ENCODE measurements at regions not wholly inside any gene's neighbourhood (a gene's known extent, or its start where the extent isn't known, plus 50 kb on each side); places are given as distances from the start of the nearest gene placed in this dataset.

DNA sequence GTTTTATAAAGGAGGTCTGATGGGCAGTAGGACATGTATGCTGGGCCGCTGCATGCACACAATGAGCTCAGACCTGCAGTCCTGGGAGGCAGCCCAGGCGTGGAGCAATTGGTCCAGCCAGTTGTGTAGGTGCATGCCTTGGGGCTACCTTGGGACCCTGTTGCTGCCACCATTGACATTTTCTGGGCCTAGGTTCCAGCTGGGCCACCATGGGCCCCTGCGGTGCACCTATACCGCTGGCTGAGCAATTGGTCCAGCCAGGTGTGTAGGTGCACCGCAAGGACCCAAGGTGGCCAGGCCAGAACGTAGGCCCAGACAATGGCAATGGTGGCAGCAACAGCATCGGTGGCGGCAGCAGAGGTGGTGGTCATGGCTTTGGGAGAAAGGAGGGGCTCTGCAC is 143.9 kb downstream of the PXDC1 start:
- no peak overlapping the region for H3K4me3 ChIP-seq
- H3K27ac ChIP-seq (ENCODE audit: low read depth): no peak overlapping the region
- DNase-seq (ENCODE audit: low spot score) (no peak), ATAC-seq (no peak)
- no peak overlapping the region for H2AFZ ChIP-seq
- no peaks in the 10 kb centered on the region for H4K20me1 ChIP-seq (replicated peaks; ENCODE audit: insufficient read depth)
- H3K36me3 ChIP-seq (ENCODE audit: insufficient read depth): no peaks in the 10 kb centered on the region
- Mint-ChIP-seq H3K36me3 (ENCODE audit: low read depth) (peaks cover 1% of the 10 kb centered on the region; the same call in 1 of the 3 replicates), H3K27ac (no peak overlapping the region), H3K27me3 (ENCODE audit: insufficient read depth, low read depth, poor library complexity) (peaks cover 10% of the 10 kb centered on the region), H3K4me3 (no peak overlapping the region), H3K4me1 (peaks cover 5% of the 10 kb centered on the region; the same call in 2 of the 3 replicates), H3K9me3 (no peaks in the 10 kb centered on the region; the same call in 2 of the 3 replicates)
- H3K9me2 ChIP-seq (ENCODE audit: insufficient read depth): no peaks in the 10 kb centered on the region
- no peaks in the 10 kb centered on the region for H3F3A ChIP-seq (replicated peaks; ENCODE audit: low read depth)
- no peaks in the 10 kb centered on the region for H3K4me1 ChIP-seq (ENCODE audit: insufficient read depth)
- H3K79me2 ChIP-seq (replicated peaks; ENCODE audit: insufficient read depth): no peaks in the 10 kb centered on the region
- no peak overlapping the region for H3K4me2 ChIP-seq
- TF ChIP-seq, protein P1, sequence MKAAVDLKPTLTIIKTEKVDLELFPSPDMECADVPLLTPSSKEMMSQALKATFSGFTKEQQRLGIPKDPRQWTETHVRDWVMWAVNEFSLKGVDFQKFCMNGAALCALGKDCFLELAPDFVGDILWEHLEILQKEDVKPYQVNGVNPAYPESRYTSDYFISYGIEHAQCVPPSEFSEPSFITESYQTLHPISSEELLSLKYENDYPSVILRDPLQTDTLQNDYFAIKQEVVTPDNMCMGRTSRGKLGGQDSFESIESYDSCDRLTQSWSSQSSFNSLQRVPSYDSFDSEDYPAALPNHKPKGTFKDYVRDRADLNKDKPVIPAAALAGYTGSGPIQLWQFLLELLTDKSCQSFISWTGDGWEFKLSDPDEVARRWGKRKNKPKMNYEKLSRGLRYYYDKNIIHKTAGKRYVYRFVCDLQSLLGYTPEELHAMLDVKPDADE (IDR thresholded peaks at IDR 0.05): no peak
- no peak for TF ChIP-seq ZNF331 (CRISPR knock-in tag; IDR thresholded peaks at IDR 0.05; ENCODE audit: low read depth)
- TF ChIP-seq JUNB (IDR thresholded peaks at IDR 0.05; ENCODE audit: unreplicated experiment): no peak
- no peak for TF ChIP-seq EZH2 (IDR thresholded peaks at IDR 0.05; ENCODE audit: low read depth, unreplicated experiment)
- TF ChIP-seq, protein P2, sequence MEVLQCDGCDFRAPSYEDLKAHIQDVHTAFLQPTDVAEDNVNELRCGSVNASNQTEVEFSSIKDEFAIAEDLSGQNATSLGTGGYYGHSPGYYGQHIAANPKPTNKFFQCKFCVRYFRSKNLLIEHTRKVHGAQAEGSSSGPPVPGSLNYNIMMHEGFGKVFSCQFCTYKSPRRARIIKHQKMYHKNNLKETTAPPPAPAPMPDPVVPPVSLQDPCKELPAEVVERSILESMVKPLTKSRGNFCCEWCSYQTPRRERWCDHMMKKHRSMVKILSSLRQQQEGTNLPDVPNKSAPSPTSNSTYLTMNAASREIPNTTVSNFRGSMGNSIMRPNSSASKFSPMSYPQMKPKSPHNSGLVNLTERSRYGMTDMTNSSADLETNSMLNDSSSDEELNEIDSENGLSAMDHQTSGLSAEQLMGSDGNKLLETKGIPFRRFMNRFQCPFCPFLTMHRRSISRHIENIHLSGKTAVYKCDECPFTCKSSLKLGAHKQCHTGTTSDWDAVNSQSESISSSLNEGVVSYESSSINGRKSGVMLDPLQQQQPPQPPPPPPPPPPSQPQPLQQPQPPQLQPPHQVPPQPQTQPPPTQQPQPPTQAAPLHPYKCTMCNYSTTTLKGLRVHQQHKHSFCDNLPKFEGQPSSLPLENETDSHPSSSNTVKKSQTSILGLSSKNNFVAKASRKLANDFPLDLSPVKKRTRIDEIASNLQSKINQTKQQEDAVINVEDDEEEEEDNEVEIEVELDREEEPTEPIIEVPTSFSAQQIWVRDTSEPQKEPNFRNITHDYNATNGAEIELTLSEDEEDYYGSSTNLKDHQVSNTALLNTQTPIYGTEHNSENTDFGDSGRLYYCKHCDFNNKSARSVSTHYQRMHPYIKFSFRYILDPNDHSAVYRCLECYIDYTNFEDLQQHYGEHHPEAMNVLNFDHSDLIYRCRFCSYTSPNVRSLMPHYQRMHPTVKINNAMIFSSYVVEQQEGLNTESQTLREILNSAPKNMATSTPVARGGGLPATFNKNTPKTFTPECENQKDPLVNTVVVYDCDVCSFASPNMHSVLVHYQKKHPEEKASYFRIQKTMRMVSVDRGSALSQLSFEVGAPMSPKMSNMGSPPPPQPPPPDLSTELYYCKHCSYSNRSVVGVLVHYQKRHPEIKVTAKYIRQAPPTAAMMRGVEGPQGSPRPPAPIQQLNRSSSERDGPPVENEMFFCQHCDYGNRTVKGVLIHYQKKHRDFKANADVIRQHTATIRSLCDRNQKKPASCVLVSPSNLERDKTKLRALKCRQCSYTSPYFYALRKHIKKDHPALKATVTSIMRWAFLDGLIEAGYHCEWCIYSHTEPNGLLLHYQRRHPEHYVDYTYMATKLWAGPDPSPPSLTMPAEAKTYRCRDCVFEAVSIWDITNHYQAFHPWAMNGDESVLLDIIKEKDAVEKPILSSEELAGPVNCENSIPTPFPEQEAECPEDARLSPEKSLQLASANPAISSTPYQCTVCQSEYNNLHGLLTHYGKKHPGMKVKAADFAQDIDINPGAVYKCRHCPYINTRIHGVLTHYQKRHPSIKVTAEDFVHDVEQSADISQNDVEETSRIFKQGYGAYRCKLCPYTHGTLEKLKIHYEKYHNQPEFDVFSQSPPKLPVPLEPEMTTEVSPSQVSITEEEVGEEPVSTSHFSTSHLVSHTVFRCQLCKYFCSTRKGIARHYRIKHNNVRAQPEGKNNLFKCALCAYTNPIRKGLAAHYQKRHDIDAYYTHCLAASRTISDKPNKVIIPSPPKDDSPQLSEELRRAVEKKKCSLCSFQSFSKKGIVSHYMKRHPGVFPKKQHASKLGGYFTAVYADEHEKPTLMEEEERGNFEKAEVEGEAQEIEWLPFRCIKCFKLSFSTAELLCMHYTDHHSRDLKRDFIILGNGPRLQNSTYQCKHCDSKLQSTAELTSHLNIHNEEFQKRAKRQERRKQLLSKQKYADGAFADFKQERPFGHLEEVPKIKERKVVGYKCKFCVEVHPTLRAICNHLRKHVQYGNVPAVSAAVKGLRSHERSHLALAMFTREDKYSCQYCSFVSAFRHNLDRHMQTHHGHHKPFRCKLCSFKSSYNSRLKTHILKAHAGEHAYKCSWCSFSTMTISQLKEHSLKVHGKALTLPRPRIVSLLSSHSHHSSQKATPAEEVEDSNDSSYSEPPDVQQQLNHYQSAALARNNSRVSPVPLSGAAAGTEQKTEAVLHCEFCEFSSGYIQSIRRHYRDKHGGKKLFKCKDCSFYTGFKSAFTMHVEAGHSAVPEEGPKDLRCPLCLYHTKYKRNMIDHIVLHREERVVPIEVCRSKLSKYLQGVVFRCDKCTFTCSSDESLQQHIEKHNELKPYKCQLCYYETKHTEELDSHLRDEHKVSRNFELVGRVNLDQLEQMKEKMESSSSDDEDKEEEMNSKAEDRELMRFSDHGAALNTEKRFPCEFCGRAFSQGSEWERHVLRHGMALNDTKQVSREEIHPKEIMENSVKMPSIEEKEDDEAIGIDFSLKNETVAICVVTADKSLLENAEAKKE (CRISPR knock-in tag; IDR thresholded peaks at IDR 0.05): no peak
- TF ChIP-seq NANOG (IDR thresholded peaks at IDR 0.05; ENCODE audit: borderline replicate concordance): no peak
- TF ChIP-seq EZH2phosphoT487 (IDR thresholded peaks at IDR 0.05; ENCODE audit: unreplicated experiment): no peak
- TF ChIP-seq, protein P3, sequence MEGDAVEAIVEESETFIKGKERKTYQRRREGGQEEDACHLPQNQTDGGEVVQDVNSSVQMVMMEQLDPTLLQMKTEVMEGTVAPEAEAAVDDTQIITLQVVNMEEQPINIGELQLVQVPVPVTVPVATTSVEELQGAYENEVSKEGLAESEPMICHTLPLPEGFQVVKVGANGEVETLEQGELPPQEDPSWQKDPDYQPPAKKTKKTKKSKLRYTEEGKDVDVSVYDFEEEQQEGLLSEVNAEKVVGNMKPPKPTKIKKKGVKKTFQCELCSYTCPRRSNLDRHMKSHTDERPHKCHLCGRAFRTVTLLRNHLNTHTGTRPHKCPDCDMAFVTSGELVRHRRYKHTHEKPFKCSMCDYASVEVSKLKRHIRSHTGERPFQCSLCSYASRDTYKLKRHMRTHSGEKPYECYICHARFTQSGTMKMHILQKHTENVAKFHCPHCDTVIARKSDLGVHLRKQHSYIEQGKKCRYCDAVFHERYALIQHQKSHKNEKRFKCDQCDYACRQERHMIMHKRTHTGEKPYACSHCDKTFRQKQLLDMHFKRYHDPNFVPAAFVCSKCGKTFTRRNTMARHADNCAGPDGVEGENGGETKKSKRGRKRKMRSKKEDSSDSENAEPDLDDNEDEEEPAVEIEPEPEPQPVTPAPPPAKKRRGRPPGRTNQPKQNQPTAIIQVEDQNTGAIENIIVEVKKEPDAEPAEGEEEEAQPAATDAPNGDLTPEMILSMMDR (conservative IDR thresholded peaks at IDR 0.05; ENCODE audit: low read depth in 2 of 2): no peak
- H3K27me3 ChIP-seq (ENCODE audit: insufficient read depth): no peaks in the 10 kb centered on the region
